HUDEP-2 (cell line): ENCODE measurements at regions not wholly inside any gene's neighbourhood (a gene's known extent, or its start where the extent isn't known, plus 50 kb on each side); places are given as distances from the start of the nearest gene placed in this dataset.

Experiments
- DNase-seq, 76 experiments: peaks; one replicate each; lab custom pipeline; 2025; ENCODE audit not compliant: unreplicated experiment in 76 of 76; lab: John Stamatoyannopoulos, UW

GRCh38 chr18:54766634-54767033 is 61.6 kb upstream of the RAB27B start:
- no peak for DNase-seq

- no peak for DNase-seq
Measured at GRCh38 chr18:54767098-54767497, 61.2 kb upstream of the RAB27B start.

- DNase-seq = no peak
Measured at GRCh38 chr18:54769526-54770464, 58.5 kb upstream of the RAB27B start.

- DNase-seq = no peak
Measured at GRCh38 chr18:54772056-54772455, 56.2 kb upstream of the RAB27B start.

- no peak for DNase-seq
Measured at GRCh38 chr18:54774423-54774822, 53.9 kb upstream of the RAB27B start.

GRCh38 chr18:54774981-54775665 is 53.2 kb upstream of the RAB27B start:
- DNase-seq = no peak

GRCh38 chr18:54775686-54776085 is 52.6 kb upstream of the RAB27B start:
- DNase-seq = no peak

GRCh38 chr18:54776282-54776977 is 51.8 kb upstream of the RAB27B start:
- no peak for DNase-seq

- no peak for DNase-seq
Measured at GRCh38 chr18:54777118-54777791, 51.0 kb upstream of the RAB27B start.

- DNase-seq = no peak
Measured at GRCh38 chr18:54777989-54778388, 50.3 kb upstream of the RAB27B start.
